ENCODE measurements at regions not wholly inside any gene's neighbourhood (a gene's known extent, or its start where the extent isn't known, plus 50 kb on each side); places are given as distances from the start of the nearest gene placed in this dataset.
A peak's percentile ranks its signal among the peaks of the same experiment; 100 is the strongest.

- H3K27ac Mint-ChIP-seq: no peak overlapping the region
- no peak for DNase-seq
- no peaks in the 10 kb centered on the region for H3K27me3 ChIP-seq (ENCODE audit: control insufficient read depth, insufficient read depth, low read length, poor library complexity, severe bottlenecking)
- WGBS, 2 experiments (ENCODE audit: insufficient coverage in 1 of 2, insufficient read length in 1 of 2): 88 to 89% methylated on average over 4 of the region's 4 CpGs
- H3K4me3 ChIP-seq (ENCODE audit: low read length): no peak overlapping the region
- H3K4me3 Mint-ChIP-seq: no peak overlapping the region
- no peak for TF ChIP-seq CTCF (conservative IDR thresholded peaks at IDR 0.05)
- no peaks in the 10 kb centered on the region for H3K36me3 ChIP-seq (ENCODE audit: control insufficient read depth, insufficient read depth, low read length)
- peaks cover 8% of the 10 kb centered on the region for H3K4me1 Mint-ChIP-seq
- H3K9ac ChIP-seq (ENCODE audit: extremely low read depth, low read length, poor library complexity, severe bottlenecking): no peak overlapping the region
- no peak overlapping the region for H3K27ac ChIP-seq (ENCODE audit: low read depth, low read length)
- peaks cover 10% of the 10 kb centered on the region for H3K4me1 ChIP-seq (ENCODE audit: control insufficient read depth, insufficient read depth, low read length)
- H3K9me3 Mint-ChIP-seq: peaks cover 3% of the 10 kb centered on the region
- peaks cover 18% of the 10 kb centered on the region for H3K9me3 ChIP-seq (ENCODE audit: control insufficient read depth, low read length)
- H3K36me3 Mint-ChIP-seq (ENCODE audit: low read depth): no peaks in the 10 kb centered on the region
- peaks cover 6% of the 10 kb centered on the region for H3K27me3 Mint-ChIP-seq (ENCODE audit: insufficient read depth)
Observed at GRCh38 chr9:69976152-69976551, 67.5 kb upstream of the MAMDC2 start.

- DNase-seq: no peak
- Mint-ChIP-seq H3K27ac (no peak overlapping the region), H3K27me3 (ENCODE audit: insufficient read depth) (no peaks in the 10 kb centered on the region), H3K4me1 (peaks cover 24% of the 10 kb centered on the region), H3K36me3 (ENCODE audit: low read depth) (no peaks in the 10 kb centered on the region), H3K9me3 (peaks cover 3% of the 10 kb centered on the region), H3K4me3 (no peak overlapping the region)
- H3K9me3 ChIP-seq (ENCODE audit: control insufficient read depth, low read length): peaks cover 18% of the 10 kb centered on the region
- TF ChIP-seq CTCF (conservative IDR thresholded peaks at IDR 0.05): no peak
- no peak overlapping the region for H3K9ac ChIP-seq (ENCODE audit: extremely low read depth, low read length, poor library complexity, severe bottlenecking)
- no peak overlapping the region for H3K27ac ChIP-seq (ENCODE audit: low read depth, low read length)
- 87% methylated on average over 2 of the region's 2 CpGs; no CpG with 5 or more reads in 1 of the 2 experiments for WGBS, 2 experiments (ENCODE audit: insufficient coverage in 1 of 2, insufficient read length in 1 of 2)
- H3K4me3 ChIP-seq (ENCODE audit: low read length): no peak overlapping the region
- no peaks in the 10 kb centered on the region for H3K27me3 ChIP-seq (ENCODE audit: control insufficient read depth, insufficient read depth, low read length, poor library complexity, severe bottlenecking)
- no peaks in the 10 kb centered on the region for H3K36me3 ChIP-seq (ENCODE audit: control insufficient read depth, insufficient read depth, low read length)
- H3K4me1 ChIP-seq (ENCODE audit: control insufficient read depth, insufficient read depth, low read length): peaks cover 23% of the 10 kb centered on the region
Observed at GRCh38 chr9:69980041-69980440, 63.6 kb upstream of the MAMDC2 start.

- Histone ChIP-seq H3K4me3 (ENCODE audit: low read length) (peak overlapping the region; percentile 30), H3K9me3 (ENCODE audit: control insufficient read depth, low read length) (peaks cover 18% of the 10 kb centered on the region), H3K4me1 (ENCODE audit: control insufficient read depth, insufficient read depth, low read length) (peaks cover 23% of the 10 kb centered on the region), H3K27me3 (ENCODE audit: control insufficient read depth, insufficient read depth, low read length, poor library complexity, severe bottlenecking) (no peaks in the 10 kb centered on the region), H3K27ac (ENCODE audit: low read depth, low read length) (no peak overlapping the region), H3K36me3 (ENCODE audit: control insufficient read depth, insufficient read depth, low read length) (no peaks in the 10 kb centered on the region), H3K9ac (ENCODE audit: extremely low read depth, low read length, poor library complexity, severe bottlenecking) (no peak overlapping the region)
- peaks cover 3% of the 10 kb centered on the region for H3K9me3 Mint-ChIP-seq
- no peak for TF ChIP-seq CTCF (conservative IDR thresholded peaks at IDR 0.05)
- no peak overlapping the region for H3K27ac Mint-ChIP-seq
- WGBS, 2 experiments (ENCODE audit: insufficient coverage in 1 of 2, insufficient read length in 1 of 2): 87 to 100% methylated on average over 2 to 6 of the region's 6 CpGs
- H3K36me3 Mint-ChIP-seq (ENCODE audit: low read depth): no peaks in the 10 kb centered on the region
- DNase-seq: no peak
- no peak overlapping the region for H3K4me3 Mint-ChIP-seq
- H3K27me3 Mint-ChIP-seq (ENCODE audit: insufficient read depth): no peaks in the 10 kb centered on the region
- H3K4me1 Mint-ChIP-seq: peaks cover 24% of the 10 kb centered on the region
Observed at GRCh38 chr9:69980591-69980990, 63.1 kb upstream of the MAMDC2 start.
